ENCODE measurements at regions not wholly inside any gene's neighbourhood (a gene's known extent, or its start where the extent isn't known, plus 50 kb on each side); places are given as distances from the start of the nearest gene placed in this dataset.

- ATAC-seq (ENCODE audit: low read depth) (peak; percentile 30), DNase-seq (no peak)
- H3K4me3 Mint-ChIP-seq, result peak overlapping the region; percentile 13
- ChIA-PET CTCF (interaction anchor here (1.9 kb wide), 1 partner anchor 30 kb away, joined by 5 read pairs; no protein-coding TSS in a partner anchor), POLR2A (interaction anchor here (0.6 to 4.2 kb wide), 11 partner anchors 9 to 157 kb away, joined by 3 to 35 read pairs (median 3); partner anchors contain the start of gene NEMF)
- H3K36me3 Mint-ChIP-seq (ENCODE audit: low read depth), result peaks cover 13% of the 10 kb centered on the region
- H3K27ac Mint-ChIP-seq, result peak overlapping the region; percentile 84
- H3K4me1 Mint-ChIP-seq, result peaks cover 62% of the 10 kb centered on the region
- intact Hi-C loops (cut with micrococcal nuclease), result loop anchor here (2.0 kb wide), 1 partner anchor 14 kb away; no protein-coding TSS in a partner anchor
- H3K9me3 Mint-ChIP-seq, result no peaks in the 10 kb centered on the region
- no peak for TF ChIP-seq CTCF (IDR thresholded peaks at IDR 0.05)
- no peaks in the 10 kb centered on the region for H3K27me3 Mint-ChIP-seq
Observed at GRCh38 chr14:50008974-50009373, 107.4 kb downstream of the VCPKMT start.

GRCh38 chr14:50010752-50011151, 105.6 kb downstream of the VCPKMT start:
- TF ChIP-seq CTCF (IDR thresholded peaks at IDR 0.05), result no peak
- H3K9me3 Mint-ChIP-seq, result no peaks in the 10 kb centered on the region
- H3K27me3 Mint-ChIP-seq, result no peaks in the 10 kb centered on the region
- no peak overlapping the region for H3K4me3 Mint-ChIP-seq
- ATAC-seq (ENCODE audit: low read depth) (no peak), DNase-seq (no peak)
- ChIA-PET POLR2A (interaction anchor here (0.6 to 1.5 kb wide), 2 partner anchors 12 to 87 kb away, joined by 3 to 4 read pairs; no protein-coding TSS in a partner anchor), CTCF (no interaction called here)
- peaks cover 9% of the 10 kb centered on the region for H3K36me3 Mint-ChIP-seq (ENCODE audit: low read depth)
- peak overlapping the region; percentile 80 for H3K27ac Mint-ChIP-seq
- intact Hi-C loops (cut with micrococcal nuclease), result no loop called here
- H3K4me1 Mint-ChIP-seq, result peaks cover 62% of the 10 kb centered on the region

- Mint-ChIP-seq H3K27ac (peak overlapping the region; percentile 80), H3K36me3 (ENCODE audit: low read depth) (peaks cover 9% of the 10 kb centered on the region), H3K4me3 (no peak overlapping the region), H3K9me3 (no peaks in the 10 kb centered on the region), H3K27me3 (no peaks in the 10 kb centered on the region), H3K4me1 (peaks cover 62% of the 10 kb centered on the region)
- TF ChIP-seq CTCF (IDR thresholded peaks at IDR 0.05), result no peak
- CTCF ChIA-PET, result no interaction called here
- POLR2A ChIA-PET, result interaction anchor here (0.6 to 1.5 kb wide), 2 partner anchors 12 to 87 kb away, joined by 3 to 4 read pairs; no protein-coding TSS in a partner anchor
- intact Hi-C loops (cut with micrococcal nuclease), result no loop called here
- DNase-seq (no peak), ATAC-seq (ENCODE audit: low read depth) (no peak)
Observed at GRCh38 chr14:50011242-50011641, 105.1 kb downstream of the VCPKMT start.

GRCh38 chr14:50012644-50013043, 103.7 kb downstream of the VCPKMT start:
- peak overlapping the region; percentile 16 for H3K27ac Mint-ChIP-seq
- ATAC-seq (ENCODE audit: low read depth), result no peak
- peaks cover 57% of the 10 kb centered on the region for H3K4me1 Mint-ChIP-seq
- no peak for TF ChIP-seq CTCF (IDR thresholded peaks at IDR 0.05)
- no peak for DNase-seq
- peaks cover 9% of the 10 kb centered on the region for H3K36me3 Mint-ChIP-seq (ENCODE audit: low read depth)
- no peak overlapping the region for H3K4me3 Mint-ChIP-seq
- H3K27me3 Mint-ChIP-seq, result no peaks in the 10 kb centered on the region
- no peaks in the 10 kb centered on the region for H3K9me3 Mint-ChIP-seq
- CTCF ChIA-PET, result no interaction called here
- intact Hi-C loops (cut with micrococcal nuclease), result no loop called here
- POLR2A ChIA-PET, result interaction anchor here (1.0 to 2.5 kb wide), 4 partner anchors 9 to 150 kb away, joined by 3 to 8 read pairs (median 6); no protein-coding TSS in a partner anchor

GRCh38 chr14:50013198-50013918, 103.0 kb downstream of the VCPKMT start:
- no peak for TF ChIP-seq CTCF (IDR thresholded peaks at IDR 0.05)
- Mint-ChIP-seq H3K36me3 (ENCODE audit: low read depth) (peaks cover 9% of the 10 kb centered on the region), H3K9me3 (no peaks in the 10 kb centered on the region), H3K4me1 (peaks cover 51% of the 10 kb centered on the region), H3K4me3 (no peak overlapping the region), H3K27me3 (no peaks in the 10 kb centered on the region), H3K27ac (no peak overlapping the region)
- ChIA-PET POLR2A (interaction anchor here (1.3 to 2.5 kb wide), 2 partner anchors 26 to 49 kb away, joined by 3 to 8 read pairs; no protein-coding TSS in a partner anchor), CTCF (no interaction called here)
- DNase-seq (no peak), ATAC-seq (ENCODE audit: low read depth) (no peak)
- intact Hi-C loops (cut with micrococcal nuclease), result no loop called here
